ENCODE measurements at regions not wholly inside any gene's neighbourhood (a gene's known extent, or its start where the extent isn't known, plus 50 kb on each side); places are given as distances from the start of the nearest gene placed in this dataset.

DNA sequence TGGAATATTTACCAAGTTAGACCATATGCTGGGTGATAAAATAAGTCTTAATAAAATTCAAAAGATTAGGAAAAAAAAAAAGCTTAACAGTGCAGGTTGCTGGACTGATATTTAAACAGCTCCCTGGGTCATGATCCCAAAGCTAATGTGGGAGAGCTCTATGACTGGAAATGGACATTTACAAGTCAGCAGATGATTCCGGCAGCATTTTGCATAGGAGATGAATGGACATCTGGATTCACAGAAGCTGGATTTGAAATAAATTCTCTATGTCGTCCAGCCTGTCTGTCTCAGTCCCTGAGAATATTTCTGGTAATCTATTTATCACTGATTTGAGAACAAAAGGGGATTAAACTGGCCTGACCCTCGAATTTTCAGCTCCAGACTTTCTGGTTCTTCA, 52.3 kb upstream of the KLHL25 start:
- intact Hi-C loops (cut with DNase I): no loop called here
- Histone ChIP-seq H3K4me3 (no peak overlapping the region), H3K4me1 (no peaks in the 10 kb centered on the region), H3K27ac (no peak overlapping the region), H3K27me3 (peaks cover 0 to 41% (median 0%) of the 10 kb centered on the region in 4 donors), H3K9me3 (no peaks in the 10 kb centered on the region), H3K36me3 (no peaks in the 10 kb centered on the region)
- TF ChIP-seq, protein P1, sequence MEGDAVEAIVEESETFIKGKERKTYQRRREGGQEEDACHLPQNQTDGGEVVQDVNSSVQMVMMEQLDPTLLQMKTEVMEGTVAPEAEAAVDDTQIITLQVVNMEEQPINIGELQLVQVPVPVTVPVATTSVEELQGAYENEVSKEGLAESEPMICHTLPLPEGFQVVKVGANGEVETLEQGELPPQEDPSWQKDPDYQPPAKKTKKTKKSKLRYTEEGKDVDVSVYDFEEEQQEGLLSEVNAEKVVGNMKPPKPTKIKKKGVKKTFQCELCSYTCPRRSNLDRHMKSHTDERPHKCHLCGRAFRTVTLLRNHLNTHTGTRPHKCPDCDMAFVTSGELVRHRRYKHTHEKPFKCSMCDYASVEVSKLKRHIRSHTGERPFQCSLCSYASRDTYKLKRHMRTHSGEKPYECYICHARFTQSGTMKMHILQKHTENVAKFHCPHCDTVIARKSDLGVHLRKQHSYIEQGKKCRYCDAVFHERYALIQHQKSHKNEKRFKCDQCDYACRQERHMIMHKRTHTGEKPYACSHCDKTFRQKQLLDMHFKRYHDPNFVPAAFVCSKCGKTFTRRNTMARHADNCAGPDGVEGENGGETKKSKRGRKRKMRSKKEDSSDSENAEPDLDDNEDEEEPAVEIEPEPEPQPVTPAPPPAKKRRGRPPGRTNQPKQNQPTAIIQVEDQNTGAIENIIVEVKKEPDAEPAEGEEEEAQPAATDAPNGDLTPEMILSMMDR (IDR thresholded peaks at IDR 0.05): no peak
- no peak for TF ChIP-seq POLR2A (IDR thresholded peaks at IDR 0.05)
- WGBS, 2 donors: 29 to 42% methylated on average over 3 of the region's 3 CpGs
- DNase-seq: no peak

DNA sequence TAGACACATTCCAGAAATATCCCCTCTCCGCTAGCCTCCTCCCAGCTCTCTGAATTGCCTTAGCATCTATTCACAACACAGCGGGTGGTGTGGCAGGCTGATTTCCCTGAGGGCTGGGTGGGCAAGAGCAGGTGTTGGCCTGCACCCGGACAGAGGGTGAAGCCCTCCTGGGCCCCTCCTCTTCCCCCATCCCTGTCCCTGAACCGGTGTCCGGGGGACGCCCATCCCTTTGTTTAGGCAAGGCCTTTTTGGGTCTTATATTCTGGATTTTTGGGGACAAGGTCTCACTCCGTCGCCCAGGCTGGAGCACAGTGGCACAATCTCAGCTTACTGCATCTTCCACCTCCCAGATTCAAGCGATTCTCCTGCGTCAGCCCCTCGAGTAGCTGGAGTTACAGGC, 55.2 kb upstream of the KLHL25 start:
- no peak overlapping the region for H3K4me3 ChIP-seq
- no peak for DNase-seq
- H3K27me3 ChIP-seq: peaks cover 0 to 34% (median 0%) of the 10 kb centered on the region in 4 donors
- H3K27ac ChIP-seq: no peak overlapping the region
- intact Hi-C loops (cut with DNase I): no loop called here
- H3K4me1 ChIP-seq: no peaks in the 10 kb centered on the region
- no peaks in the 10 kb centered on the region for H3K9me3 ChIP-seq
- H3K36me3 ChIP-seq: no peaks in the 10 kb centered on the region
- WGBS, 2 donors: 71 to 74% methylated on average over 5 to 10 of the region's 11 CpGs
- TF ChIP-seq POLR2A (IDR thresholded peaks at IDR 0.05): no peak
- TF ChIP-seq, protein P1 (IDR thresholded peaks at IDR 0.05): no peak

DNA sequence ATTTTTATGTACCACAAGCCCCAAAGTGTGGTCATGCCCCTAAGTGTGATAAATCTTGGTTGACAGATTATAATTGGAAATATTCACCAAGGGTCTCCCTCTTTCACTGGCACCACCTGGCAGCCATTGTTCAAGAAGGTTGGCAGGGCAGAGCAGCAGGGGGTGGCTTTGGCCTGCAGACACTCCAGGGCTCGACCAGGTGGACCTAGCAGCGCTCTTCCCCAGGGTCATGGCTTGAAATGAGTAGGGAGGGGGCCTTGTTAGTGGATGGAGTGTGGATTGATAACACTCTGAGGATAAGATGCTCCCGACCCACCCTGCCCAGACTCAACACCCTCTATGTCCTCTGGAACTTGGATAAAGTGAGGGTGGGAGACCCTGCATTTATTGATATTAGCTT, 58.2 kb upstream of the KLHL25 start:
- Histone ChIP-seq H3K36me3 (no peaks in the 10 kb centered on the region), H3K9me3 (no peaks in the 10 kb centered on the region), H3K27me3 (peaks cover 0 to 55% (median 0%) of the 10 kb centered on the region in 4 donors), H3K4me3 (no peak overlapping the region), H3K4me1 (no peaks in the 10 kb centered on the region), H3K27ac (no peak overlapping the region)
- WGBS, 2 donors: 63 to 86% methylated on average over 1 to 3 of the region's 3 CpGs
- TF ChIP-seq, protein P1 (IDR thresholded peaks at IDR 0.05): no peak
- TF ChIP-seq POLR2A (IDR thresholded peaks at IDR 0.05): no peak
- no peak for DNase-seq
- intact Hi-C loops (cut with DNase I): no loop called here

DNA sequence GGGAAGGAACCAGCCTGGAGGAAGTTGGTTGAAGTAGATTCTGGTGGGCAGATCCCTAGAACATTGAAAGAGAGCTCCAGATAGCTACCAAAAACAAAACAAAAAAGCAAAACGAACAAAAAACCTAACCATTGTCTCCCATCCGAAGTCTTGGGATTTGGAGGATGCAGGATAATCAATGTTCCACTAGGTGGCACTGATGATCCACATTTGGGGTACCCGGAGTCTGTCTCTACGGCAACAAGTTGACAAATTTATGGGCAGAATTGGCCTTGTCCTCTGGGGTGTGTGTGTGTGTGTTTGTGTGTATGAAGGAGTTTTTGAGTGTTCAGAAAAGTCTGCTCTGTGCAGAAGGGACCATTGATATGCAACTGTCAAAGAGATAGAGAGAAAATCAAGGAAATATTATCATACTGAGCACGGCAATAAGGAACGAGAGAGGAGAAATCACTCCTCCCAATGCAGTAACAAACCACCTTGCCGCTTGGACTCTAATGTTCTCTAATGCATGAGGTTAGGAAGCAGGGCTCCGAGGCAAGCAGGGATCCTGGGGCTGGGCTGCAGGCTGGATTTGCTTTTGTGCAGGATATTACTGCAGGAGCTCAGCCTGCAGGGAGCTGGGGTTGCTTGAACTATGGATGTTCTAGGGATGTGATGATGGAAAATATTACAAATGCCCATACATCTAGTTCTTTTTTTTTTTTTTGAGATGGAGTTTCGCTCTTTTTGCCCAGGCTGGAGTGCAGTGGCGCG, 59.8 kb upstream of the KLHL25 start:
- WGBS, 2 donors: 38 to 41% methylated on average over 11 of the region's 11 CpGs
- TF ChIP-seq, protein P1 (IDR thresholded peaks at IDR 0.05): peak; percentile 71 to 84 (median 80)
- no peak for TF ChIP-seq POLR2A (IDR thresholded peaks at IDR 0.05)
- intact Hi-C loops (cut with DNase I): no loop called here
- Histone ChIP-seq H3K4me1 (peaks cover 0 to 7% (median 0%) of the 10 kb centered on the region in 3 donors), H3K27ac (no peak overlapping the region), H3K9me3 (no peaks in the 10 kb centered on the region), H3K4me3 (no peak overlapping the region), H3K27me3 (peaks cover 0 to 51% (median 0%) of the 10 kb centered on the region in 4 donors), H3K36me3 (no peaks in the 10 kb centered on the region)
- DNase-seq: no peak

DNA sequence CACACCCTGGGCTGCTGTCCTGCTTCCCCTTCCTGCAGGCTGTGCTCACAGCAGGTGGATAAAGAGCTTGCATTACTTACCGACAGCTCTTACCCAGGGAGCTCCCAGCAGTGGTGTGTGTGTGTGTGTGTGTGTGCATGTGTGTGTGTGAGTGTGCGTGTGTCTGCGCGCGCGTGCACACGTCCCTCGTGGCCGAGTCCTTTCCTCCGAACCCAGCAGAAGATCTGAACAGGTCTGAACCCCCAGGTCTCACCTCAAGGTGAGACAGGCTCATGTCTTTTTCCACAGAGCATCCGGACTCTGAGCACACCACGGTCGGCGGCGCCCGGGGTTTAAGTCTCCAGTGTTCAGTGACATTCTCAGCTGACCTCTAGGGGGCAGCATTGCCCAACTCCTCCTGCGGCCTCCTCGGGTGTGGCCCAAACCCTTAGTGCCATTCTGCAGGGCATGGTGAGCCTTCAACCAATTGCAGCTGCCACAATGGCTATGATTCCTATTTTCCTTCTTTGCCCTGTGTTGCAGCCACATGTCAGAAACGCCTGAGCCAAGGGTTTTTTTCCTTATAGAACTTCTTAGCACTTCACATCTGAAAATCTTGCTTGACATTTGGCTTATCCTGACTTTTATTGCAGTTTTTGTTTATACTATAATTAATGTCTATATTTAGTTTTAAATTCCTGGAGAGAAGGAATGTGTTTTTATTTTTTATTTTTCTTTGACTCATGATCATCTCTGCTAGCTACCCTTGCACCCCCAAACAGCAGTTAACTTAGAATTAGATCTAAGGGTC, 64.1 kb upstream of the KLHL25 start:
- Histone ChIP-seq H3K36me3 (no peaks in the 10 kb centered on the region), H3K4me1 (peaks cover 0 to 7% (median 0%) of the 10 kb centered on the region in 3 donors), H3K9me3 (no peaks in the 10 kb centered on the region), H3K4me3 (no peak overlapping the region), H3K27ac (no peak overlapping the region), H3K27me3 (peaks cover 0 to 43% (median 0%) of the 10 kb centered on the region in 4 donors)
- intact Hi-C loops (cut with DNase I): no loop called here
- WGBS, 2 donors: 5 to 14% methylated on average over 5 to 19 of the region's 19 CpGs
- TF ChIP-seq, protein P1 (IDR thresholded peaks at IDR 0.05): peak; percentile 45 to 80 (median 64)
- TF ChIP-seq POLR2A (IDR thresholded peaks at IDR 0.05): no peak
- no peak for DNase-seq
